ENCODE measurements at regions not wholly inside any gene's neighbourhood (a gene's known extent, or its start where the extent isn't known, plus 50 kb on each side); places are given as distances from the start of the nearest gene placed in this dataset.
"Not testable (repeated sequence)": the region's sequence is repeated elsewhere in the genome, so short reads cannot be mapped to it uniquely, and the experiment has no call there.

DNA sequence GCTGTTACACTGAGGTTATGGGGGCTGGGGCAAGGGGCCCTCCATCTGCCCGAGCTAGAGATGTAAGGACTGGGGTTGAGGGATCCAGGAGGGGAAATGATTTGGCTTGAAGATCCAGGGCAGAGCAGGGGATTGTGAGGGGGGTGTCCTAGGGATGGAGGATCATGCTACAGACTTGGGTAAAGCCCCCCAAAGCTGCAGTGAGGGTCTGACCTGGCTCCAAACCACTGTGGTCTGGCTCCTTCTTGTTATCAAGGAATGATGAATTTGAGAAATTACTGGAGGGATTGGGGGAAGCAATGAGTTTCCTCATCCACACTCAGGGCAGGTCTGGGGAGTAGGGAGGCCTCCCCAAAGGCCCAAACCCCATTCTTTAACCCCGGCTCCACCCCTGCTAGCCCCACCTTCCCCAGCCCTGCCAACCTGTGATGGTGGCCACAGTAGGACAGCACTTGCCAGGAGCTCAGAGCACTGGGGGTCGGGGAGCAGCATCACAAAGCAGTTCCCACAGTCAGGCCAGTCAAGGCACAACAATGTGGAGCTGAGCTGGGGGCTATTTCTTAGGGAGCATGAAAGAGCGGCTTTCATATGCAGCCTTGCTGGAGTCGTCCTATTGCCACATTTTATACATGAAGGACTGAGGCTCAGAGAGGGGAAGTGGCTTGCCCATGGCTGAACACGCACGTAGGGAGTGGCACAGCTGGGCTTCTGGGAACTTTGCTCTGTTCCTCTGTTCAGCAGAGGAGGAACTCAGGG lies 165.5 kb downstream of the EFNB1 start:
- no peak for DNase-seq

DNA sequence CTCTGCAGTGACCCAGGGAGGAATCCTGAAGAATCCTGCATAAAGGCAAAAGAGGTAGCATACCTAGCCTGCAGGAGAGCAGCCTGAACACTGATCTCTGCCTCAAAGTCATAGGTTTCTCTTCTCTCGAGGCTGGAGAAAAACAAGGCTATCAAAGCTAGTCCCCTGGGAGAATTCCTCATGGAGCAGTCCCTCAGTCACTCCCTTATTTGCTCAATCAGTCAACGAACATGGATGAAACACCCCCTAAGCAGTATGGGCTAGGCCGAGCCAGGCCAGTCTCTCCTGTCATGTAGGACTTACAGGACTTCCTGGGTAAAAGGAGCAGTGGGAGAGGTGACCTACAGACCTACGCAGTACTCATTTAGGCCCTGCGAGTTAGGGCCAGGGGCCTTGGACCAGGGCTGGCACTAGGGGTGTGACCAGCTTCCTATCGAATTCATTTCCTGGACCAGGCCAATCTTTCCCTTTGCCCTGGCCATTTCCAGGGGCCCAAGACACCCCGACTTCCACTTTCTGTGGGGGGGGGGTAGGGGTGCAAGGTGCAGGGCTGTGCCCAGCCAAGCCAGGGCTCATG lies 164.1 kb downstream of the EFNB1 start:
- no peak for DNase-seq

DNA sequence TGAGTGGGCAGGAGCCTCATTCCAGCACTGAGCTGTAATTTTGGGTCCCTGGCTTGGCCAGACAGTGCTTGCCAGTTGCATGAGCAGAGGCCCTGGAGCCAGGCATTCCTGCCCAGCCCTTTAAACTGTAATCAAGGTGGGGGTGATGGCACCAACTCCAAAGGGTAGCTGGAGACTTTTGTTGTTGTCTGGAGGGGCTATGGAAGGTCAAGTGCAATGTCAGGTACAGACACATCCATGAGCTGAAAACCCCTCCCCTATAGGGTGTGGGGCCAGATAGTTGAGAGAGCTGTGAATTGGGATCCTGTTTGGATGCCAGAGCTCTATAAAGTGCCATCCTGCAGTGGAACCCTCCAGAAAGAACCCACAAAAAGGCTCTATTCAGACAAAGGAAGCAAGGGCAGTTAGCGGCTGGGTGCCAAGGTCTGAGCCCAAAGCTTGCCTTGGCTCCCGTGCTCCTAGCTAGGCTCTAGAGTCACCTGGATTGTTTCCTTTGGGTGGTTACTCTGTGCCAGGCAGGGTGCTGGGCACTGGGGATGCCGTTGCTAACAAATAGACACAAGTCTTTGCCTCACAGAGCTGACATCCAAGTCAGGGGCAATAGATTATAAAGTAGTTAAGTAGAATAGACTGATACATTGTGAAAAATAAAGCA lies 163.0 kb downstream of the EFNB1 start:
- DNase-seq = no peak

DNA sequence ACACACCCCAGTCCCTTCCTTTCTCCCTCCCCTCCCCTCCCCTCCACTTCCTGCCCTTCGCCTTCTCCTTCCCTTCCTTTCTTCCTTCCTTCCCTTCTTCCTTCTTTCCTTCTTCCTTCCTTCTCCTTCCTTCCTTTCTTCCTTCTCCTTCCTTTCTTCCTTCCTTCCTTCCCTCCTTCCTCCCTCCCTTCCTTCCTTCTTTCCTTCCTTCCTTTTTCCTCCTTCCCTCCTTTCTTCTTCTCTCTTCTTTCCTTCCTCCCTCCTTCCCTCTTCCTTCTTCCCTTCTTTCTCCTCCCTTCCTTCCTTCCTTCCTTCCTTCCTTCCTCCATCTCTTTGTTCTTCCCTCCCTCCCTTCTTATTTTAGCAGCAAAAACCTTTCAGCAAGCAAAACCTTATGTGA lies 162.1 kb downstream of the EFNB1 start:
- DNase-seq = no peak

DNA sequence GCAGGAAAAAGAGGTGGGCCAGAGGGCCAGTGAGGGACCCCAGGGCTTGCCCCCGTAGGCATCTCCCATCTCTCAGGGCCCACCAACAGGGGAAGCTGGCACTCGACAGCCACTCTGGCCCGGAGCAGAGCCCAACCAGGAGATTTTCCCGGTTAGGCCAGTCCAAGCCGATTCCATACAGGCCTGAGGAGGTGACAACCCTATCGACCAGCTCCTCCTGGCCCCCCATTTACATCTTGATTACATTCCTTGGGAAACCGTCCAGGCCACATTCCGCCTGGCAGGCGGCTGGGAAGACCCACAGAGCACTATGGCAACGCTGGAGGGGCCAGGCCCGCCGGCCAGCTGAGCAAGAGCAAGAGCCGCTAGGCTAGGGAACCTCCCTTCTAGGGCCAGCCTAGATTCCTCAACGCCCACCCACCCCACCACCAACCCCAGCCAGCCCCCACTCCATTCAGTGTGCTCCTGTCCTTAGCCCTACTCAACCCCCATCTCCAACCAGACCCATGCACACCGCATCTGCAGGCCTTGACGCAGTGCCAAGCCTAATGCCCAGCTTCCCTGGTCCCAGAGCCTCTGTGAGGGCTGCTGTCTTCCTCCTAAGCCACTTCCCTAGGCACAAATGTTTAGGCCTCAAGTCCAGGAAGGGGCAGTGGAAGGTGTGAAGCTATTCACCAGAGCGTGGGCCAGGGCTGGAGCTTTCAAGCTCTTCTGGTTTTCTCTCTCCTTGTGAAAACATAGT lies 161.2 kb downstream of the EFNB1 start:
- DNase-seq = no peak

DNA sequence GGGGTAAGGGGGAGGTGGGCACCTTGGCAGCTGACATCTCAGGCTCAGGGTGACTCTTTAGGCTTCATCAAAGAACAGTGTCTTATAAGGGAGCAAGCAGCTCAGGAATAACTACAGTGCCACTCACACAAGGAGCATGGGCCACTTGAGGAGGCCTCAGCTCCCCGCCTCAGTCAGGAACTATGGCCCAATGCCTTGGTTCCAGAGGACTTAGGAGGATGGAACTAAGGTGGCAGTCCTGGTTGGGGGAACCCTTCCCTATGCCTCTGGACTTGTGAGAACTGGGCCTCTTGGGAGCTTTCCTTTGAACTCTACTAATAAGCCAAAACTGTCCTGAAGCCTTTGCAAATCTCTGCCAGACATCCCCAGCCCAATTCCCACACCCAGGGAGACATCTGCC lies 160.6 kb downstream of the EFNB1 start:
- no peak for DNase-seq

DNA sequence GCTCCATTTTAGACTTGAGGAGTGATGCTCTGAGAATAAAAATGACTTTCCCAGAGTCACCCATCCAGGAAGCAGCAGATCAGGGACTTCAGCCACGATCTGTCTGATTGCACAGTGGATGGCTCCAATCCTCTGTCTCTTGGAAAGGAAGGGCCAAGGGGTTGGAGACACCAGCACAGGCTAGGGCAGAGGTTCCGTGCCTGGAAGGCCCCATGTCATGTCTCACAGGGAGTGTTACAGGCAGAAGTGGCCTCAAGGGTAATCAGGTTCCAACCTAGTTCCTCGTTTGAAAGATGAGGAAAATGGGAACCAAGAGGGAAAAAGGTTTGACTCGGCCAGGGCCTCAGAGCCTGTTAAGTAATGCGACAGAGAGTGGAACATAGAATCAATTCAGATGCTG lies 160.0 kb downstream of the EFNB1 start:
- DNase-seq = no peak

DNA sequence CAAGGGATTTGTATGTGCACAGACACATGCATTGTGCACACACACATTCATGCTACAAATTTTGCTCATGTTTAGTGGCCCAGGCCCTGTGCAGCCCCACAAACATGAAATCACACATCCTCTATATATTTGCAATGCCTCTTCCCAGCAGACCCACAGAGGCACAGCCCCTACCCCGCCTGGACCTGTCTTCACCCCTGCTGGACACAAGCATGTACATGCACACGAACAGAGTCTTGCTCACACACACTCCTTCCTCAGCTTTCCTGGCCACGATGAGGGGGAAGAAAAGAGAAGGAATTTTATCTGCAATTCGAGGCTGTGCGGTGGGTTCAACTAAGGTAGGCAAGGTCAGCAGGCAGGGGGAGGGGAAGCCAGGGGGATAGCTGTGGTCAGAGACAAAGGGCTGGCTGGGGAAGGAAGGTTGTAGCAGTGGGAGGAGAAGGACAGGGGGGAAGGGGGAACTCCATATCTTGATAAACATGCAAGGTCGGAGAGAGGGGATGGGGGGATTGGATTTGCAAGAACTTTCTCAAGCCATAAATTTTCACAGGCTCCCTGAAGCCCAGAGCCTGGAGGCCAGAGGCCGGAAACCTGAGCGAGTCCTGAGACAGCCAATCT lies 156.4 kb downstream of the EFNB1 start:
- DNase-seq = no peak

DNA sequence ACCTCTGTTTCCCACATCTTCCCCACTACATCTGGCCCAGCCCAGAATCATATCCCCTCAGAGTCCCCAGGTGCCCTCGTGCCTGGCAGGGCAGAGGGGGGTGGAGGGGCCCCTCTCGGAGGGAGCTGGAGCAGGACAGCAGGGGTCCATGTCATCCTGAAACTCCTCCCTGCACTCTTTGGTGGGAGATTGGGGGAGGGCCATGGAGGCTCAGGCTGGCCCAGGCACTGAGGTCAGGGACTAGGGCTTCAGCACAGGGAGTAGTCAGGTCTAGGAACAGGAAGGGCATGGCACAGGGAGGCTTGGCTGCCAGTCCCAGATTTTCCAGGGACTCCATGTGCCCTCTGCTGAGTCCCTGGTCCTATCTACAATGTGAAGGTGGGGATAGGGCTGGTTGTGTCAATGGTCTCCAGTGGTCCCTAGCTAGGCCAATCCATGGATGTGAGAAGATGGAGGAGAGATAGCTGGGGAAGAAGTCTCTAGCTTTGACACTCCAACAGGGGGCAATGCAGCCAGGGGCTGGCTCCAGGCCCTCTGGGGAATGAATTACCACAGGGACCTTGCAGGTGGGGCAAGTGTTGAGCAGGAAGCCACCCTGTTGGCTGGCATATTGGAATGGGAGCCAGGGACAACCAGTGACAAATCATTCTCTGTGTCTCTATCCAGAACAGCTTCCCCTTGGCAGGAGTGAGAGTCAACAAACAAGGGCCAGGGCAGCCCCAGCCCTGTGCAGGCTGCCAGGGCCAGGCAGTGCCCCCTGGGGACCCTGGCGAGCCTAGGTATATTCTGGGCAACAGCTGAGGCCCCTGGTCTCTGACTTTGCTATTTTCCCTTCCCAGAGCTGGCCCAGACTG lies 154.4 kb downstream of the EFNB1 start:
- DNase-seq = no peak

DNA sequence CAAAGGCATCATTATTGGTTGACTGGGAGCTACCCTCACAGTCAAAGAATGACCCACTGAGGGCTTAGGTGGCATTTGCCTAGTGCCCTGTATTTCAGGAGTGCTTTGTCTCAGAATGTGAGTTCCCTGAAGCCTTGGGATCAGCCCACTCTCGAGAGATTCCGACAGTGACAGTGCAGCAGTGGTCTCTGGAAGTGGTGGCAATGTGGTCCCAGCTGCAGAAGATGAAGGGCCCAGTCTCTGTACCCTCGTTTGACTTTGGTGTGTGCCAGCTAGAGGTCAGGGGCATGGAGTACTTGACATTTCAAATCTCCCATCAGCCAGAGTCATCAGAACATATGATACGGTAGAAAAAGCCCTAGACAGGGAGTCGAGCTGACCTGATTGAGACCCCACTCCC lies 153.7 kb downstream of the EFNB1 start:
- DNase-seq = no peak

DNA sequence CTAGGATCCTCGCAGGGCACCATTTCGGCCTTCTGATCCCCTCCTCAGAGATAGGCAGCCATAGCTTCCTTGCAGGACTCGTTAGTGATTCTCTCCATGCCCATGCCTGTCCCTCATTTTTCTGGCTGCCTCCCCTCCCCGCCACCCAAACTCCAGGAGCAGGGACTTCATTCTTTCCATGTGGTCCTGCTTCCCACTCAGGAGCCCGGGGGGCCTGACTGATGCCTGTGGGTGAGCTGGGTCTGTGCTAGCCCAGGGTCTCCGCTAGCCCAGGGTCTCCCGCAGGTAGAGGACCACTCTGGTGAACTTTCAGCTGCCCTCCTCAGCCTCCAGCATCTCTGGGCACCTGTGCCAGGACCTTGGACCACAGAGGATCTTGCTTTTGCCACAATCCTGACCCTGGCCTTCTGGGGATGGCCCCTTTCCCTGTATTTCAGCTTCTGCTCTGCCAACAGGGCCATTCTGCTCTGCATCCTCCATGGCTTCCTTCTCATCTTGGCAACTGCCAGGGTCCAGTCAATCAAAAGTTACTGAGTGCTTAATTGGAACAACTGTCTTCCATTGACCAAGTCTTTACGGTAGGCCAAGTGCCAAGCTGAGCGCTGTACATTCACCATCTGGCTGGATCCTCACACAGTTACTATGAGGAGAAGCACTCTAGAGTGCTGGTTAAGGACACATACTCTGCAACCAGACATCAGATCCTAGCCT lies 152.2 kb downstream of the EFNB1 start:
- DNase-seq = no peak

DNA sequence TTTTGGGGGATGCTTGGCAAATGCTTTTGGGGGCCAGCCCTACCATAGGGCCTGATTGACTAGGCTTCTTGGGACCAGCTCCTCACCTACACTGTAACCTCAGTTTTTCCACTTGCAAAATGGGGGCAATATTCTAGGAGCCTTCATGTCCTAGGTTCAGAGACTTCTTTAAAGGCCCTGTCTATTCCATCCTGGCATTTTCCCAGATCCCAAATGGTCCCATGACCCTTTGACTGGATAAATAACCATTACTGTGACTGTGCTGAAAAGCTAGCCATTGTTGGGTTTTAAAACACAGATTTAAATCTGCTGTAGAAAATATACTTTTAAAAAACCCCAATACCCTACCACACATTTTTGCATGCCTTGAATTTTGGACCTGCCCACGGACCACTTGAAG lies 149.8 kb downstream of the EFNB1 start:
- DNase-seq = no peak

DNA sequence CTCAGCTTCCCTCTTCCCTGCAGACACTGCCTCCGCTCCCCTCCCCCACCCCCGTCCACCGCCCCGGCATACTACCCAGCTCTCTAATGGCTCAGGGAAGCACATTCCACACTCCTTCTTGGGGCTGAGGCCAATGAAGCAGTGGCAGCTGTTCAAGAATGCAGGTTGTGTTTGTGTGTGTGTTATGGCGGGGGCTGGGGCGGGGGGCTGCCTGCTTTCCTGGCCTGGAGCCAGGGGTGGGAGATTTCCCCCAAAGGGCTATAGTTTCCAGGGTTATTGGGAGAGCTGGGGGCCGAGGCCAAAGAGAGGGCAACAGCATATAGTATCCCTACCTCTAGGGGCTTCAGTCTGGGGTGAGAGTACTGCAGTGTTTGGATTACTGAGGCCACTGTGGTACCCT lies 149.4 kb downstream of the EFNB1 start:
- DNase-seq = no peak

DNA sequence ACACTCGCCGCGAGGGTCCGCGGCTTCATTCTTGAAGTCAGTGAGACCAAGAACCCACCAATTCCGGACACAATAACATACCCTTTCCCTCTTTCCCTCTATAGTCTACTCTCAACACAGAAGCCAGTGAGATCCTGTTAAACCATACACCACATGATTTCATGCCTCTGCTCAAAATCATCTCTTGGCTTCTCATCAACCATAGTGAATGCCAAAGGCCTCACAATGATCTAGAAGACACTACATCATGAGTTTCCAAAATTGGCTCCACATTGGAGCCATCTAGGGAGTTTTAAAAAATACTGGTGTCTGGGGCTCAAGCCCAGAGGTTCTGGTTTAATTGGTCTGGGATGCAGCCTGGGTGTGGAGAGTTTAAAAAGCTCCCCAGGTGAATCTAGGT lies 124.5 kb downstream of the EFNB1 start:
- DNase-seq = no peak

DNA sequence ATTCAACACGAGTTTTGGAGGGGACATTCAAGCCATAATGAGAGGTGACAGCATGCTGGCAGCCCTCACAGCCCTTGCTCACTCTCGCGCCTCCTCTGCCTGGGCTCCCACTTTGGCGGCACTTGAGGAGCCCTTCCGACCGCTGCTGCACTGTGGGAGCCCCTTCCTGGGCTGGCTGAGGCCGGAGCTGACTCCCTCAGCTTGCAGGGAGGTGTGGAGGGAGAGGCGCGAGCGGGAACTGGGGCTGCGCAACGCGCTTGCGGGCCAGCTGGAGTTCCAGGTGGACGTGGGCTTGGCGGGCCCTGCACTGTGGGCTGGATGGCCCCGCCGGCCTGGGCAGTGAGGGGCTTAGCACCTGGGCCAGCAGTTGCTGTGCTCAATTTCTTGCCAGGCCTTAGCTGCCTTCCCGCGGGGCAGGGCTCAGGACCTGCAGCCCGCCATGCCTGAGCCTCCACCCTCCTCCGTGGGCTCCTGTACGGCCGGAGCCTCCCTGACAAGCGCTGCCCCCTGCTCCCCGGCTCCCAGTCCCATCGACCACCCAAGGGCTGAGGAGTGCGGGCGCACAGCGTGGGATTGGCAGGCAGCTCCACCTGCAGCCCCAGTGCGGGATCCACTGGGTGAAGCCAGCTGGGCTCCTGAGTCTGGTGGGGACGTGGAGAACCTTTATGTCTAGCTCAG lies 123.3 kb downstream of the EFNB1 start:
- DNase-seq = not testable (repeated sequence)

DNA sequence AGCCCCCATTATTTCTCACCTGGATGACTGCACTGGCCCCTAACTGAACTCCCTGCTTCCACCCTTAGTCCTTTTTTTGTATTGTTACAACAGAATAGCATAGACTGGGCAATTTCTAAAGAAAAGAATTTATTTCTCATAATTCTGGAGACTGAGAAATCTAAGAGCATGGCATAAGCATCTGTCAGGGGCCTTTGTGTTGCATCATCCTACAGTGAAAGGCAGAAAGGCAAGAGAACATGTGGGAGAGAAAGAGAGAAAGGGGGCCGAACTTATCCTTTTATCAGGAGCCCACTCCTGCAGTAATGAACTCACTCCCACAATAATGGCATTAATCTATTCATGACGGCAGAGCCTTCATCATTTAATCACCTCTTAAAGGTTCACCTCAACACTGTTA lies 122.1 kb downstream of the EFNB1 start:
- no peak for DNase-seq

DNA sequence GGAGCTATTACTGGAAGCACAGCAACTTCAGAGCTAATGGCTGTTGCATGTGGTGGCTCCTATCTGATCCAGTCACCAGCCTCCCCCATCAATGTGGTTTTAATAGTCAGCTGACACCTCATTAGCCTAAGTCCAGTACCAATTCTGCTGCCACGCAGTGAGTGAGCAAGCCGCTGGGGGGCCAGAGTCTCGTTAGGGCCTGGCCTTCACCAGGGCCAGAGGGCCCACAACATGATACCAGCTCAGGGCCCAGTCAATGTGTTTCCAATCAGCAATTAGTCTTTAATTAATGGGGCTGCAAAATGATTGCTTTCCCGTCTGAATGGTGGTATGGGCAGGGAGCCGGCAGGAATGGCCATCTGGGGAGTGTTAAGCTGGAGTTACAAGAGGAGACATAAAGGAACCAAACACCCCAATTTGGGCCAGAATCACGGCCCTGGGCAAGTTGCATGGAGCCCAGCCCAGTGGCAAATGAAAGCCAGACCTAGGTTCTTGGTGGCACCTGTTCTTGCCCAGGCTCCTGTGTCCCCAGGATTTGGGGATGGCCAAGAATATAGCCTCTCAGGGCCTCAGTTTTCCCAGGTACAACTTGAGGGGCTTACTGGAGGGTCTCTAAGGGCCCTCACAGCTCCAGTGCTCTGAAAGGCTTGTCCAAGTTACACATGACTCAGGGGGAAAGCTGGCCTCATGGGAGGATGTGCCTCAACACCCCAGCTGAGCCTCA lies 119.2 kb downstream of the EFNB1 start:
- no peak for DNase-seq

DNA sequence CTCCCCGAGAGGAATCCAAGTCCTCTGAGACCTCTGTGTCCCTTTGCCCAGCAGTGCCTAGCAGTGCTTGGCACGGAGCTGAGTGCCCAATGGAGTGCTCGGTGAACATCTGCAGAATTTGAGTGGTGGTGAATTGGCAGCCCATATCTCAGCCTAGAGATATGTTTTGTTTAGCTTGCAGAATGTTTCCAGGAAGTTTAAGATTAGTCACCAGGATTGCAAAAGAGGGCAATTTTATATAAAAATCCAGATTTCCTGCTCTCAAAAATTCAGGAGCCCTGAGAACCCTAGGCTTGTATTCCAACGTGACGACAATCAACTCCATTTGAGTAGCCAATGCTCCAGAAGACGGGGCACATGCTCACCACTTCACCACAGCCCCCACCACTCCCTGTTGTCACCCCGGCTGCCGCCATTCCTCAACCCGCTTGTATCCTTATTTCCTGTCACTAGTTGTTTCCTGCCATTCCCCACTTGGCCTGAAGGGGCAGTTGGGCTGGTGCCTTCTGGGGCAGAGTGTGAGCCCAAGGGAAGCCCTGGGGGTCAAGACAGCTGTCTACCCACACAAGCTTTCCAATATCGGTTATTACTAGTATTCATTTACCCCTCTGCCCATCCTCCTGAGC lies 116.9 kb downstream of the EFNB1 start:
- no peak for DNase-seq

DNA sequence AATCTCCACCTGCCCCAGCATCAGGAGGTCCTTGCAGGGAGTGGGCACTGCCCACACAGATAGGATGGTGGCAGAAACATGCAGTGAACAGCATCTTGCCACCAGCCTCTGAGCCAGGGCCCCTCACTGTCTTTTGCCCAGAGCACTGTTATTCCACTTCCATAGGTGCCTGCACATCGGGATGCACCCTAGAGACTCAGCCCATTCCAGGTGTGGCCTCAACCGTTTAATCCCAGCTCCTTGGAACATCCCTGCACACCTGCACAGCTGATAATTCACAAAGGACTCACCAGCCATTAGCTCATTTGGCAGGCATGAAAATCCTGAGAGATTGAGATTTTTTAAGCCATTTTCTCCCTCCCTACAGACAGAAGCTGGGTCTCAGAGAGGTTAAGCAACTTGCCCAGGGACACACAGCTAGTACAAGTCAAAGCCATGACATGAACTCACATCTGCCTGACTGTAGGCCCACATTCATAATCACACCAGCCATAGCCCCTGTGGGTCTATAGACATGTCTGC lies 116.3 kb downstream of the EFNB1 start:
- no peak for DNase-seq

DNA sequence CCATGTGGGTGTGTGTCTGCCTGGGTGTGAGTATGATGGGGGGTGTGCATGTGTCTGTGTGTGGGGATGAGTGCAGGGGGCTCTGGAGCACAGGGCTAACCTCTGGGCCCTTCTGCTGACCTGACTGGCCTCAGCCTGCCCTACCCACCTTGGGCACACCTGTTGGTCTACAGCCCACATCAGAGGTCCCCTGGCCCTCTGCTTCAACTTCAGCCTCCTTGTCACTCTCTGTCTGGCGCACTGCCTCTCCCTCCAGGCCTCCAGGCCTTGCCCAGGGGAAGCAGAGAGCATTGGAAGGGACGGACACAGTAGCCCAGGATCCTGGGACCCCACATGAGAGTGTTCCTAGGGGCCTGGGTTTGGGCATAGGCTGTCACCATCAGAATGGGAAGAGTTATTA lies 115.4 kb downstream of the EFNB1 start:
- no peak for DNase-seq
